ENCODE measurements at regions not wholly inside any gene's neighbourhood (a gene's known extent, or its start where the extent isn't known, plus 50 kb on each side); places are given as distances from the start of the nearest gene placed in this dataset.
"Not testable (repeated sequence)": the region's sequence is repeated elsewhere in the genome, so short reads cannot be mapped to it uniquely, and the experiment has no call there.

DNA sequence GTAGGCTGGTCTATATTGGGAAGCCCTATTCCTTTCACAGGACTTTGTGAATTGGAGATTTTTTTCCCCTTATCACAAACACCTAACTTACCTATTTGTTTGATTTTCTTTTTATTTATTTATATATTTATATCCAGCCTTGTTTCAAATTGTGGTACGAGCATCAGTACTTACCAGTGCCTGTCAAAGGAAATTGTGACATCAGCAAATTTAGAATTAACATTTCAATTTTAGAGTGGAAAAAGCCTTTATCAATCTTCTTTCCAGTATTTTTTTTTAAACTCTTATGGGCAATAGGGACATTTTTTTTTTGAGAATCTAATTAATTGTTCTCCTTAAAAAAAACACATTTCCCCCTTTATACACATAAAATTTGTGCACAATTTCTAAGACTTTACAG, 790.2 kb downstream of the PRELID2 start:
- no peaks in the 10 kb centered on the region for H3K27me3 ChIP-seq (ENCODE audit: control insufficient read depth, insufficient read depth, low read length)
- H3K4me1 ChIP-seq (ENCODE audit: control insufficient read depth, insufficient read depth, low read length): no peaks in the 10 kb centered on the region
- no peaks in the 10 kb centered on the region for H3K36me3 ChIP-seq (ENCODE audit: control insufficient read depth, insufficient read depth, low read length)
- H3K9me3 ChIP-seq (ENCODE audit: control insufficient read depth, insufficient read depth, low read length): no peaks in the 10 kb centered on the region
- no peak overlapping the region for H3K4me3 ChIP-seq (ENCODE audit: low read depth, low read length)
- H3K9ac ChIP-seq (ENCODE audit: low read depth, low read length): no peak overlapping the region

DNA sequence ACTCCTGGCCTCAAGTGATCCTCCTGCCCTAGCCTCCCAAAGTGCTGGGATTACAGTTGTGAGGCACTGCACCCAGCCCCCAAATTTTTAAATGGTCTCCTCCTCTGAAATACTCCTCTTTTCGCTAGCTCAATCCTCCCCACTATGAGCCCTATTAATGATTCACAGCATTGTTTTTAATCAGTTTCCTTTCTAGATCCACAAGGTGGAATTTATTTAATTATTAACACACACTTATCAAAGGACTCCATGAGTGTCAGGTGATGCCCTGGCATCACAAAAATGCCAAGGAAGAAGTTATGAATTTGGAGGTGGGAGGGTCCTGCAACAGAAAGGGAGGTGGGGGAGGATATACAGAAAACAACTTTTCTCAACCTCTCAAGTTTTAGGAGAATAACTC, 806.5 kb downstream of the PRELID2 start:
- no peaks in the 10 kb centered on the region for H3K36me3 ChIP-seq (ENCODE audit: control insufficient read depth, insufficient read depth, low read length)
- H3K9ac ChIP-seq (ENCODE audit: low read depth, low read length): no peak overlapping the region
- no peaks in the 10 kb centered on the region for H3K9me3 ChIP-seq (ENCODE audit: control insufficient read depth, insufficient read depth, low read length)
- no peak overlapping the region for H3K4me3 ChIP-seq (ENCODE audit: low read depth, low read length)
- H3K4me1 ChIP-seq (ENCODE audit: control insufficient read depth, insufficient read depth, low read length): no peaks in the 10 kb centered on the region
- peaks cover 6% of the 10 kb centered on the region for H3K27me3 ChIP-seq (ENCODE audit: control insufficient read depth, insufficient read depth, low read length)

- H3K36me3 ChIP-seq (ENCODE audit: control insufficient read depth, insufficient read depth, low read length): no peaks in the 10 kb centered on the region
- H3K4me3 ChIP-seq (ENCODE audit: low read depth, low read length): no peak overlapping the region
- H3K4me1 ChIP-seq (ENCODE audit: control insufficient read depth, insufficient read depth, low read length): no peaks in the 10 kb centered on the region
- H3K27me3 ChIP-seq (ENCODE audit: control insufficient read depth, insufficient read depth, low read length): peaks cover 3% of the 10 kb centered on the region
- H3K9ac ChIP-seq (ENCODE audit: low read depth, low read length): no peak overlapping the region
- H3K9me3 ChIP-seq (ENCODE audit: control insufficient read depth, insufficient read depth, low read length): no peaks in the 10 kb centered on the region
Measured at GRCh38 chr5:145027286-145027685, 807.9 kb downstream of the PRELID2 start.

DNA sequence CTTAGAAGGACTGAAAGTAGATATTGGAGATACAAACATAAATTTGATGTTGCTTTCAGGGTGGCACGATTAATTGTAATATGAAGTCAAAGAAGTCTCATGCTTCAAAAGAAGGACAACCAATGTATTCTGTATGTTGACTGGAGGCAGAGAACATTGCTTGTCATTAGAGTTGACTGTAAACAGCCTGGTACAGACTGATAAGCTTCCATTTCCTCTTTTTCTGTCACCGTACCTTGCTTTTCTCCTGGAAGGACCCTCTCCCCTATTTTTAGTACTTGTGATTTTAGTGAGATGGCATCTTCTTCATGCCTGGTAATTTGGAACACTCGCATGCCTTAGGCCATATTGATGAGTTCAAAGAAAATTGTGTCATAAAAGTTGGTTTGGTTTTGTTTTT, 809.4 kb downstream of the PRELID2 start:
- no peaks in the 10 kb centered on the region for H3K4me1 ChIP-seq (ENCODE audit: control insufficient read depth, insufficient read depth, low read length)
- H3K9me3 ChIP-seq (ENCODE audit: control insufficient read depth, insufficient read depth, low read length): no peaks in the 10 kb centered on the region
- no peak overlapping the region for H3K4me3 ChIP-seq (ENCODE audit: low read depth, low read length)
- peaks cover 3% of the 10 kb centered on the region for H3K27me3 ChIP-seq (ENCODE audit: control insufficient read depth, insufficient read depth, low read length)
- no peaks in the 10 kb centered on the region for H3K36me3 ChIP-seq (ENCODE audit: control insufficient read depth, insufficient read depth, low read length)
- H3K9ac ChIP-seq (ENCODE audit: low read depth, low read length): no peak overlapping the region

GRCh38 chr5:145015146-145015545, 820.0 kb downstream of the PRELID2 start:
- Histone ChIP-seq H3K27me3 (ENCODE audit: control insufficient read depth, insufficient read depth, low read length) (no peaks in the 10 kb centered on the region), H3K4me3 (ENCODE audit: low read depth, low read length) (no peak overlapping the region), H3K4me1 (ENCODE audit: control insufficient read depth, insufficient read depth, low read length) (peaks cover 3% of the 10 kb centered on the region), H3K9me3 (ENCODE audit: control insufficient read depth, insufficient read depth, low read length) (no peaks in the 10 kb centered on the region), H3K9ac (ENCODE audit: low read depth, low read length) (no peak overlapping the region), H3K36me3 (ENCODE audit: control insufficient read depth, insufficient read depth, low read length) (no peaks in the 10 kb centered on the region)

DNA sequence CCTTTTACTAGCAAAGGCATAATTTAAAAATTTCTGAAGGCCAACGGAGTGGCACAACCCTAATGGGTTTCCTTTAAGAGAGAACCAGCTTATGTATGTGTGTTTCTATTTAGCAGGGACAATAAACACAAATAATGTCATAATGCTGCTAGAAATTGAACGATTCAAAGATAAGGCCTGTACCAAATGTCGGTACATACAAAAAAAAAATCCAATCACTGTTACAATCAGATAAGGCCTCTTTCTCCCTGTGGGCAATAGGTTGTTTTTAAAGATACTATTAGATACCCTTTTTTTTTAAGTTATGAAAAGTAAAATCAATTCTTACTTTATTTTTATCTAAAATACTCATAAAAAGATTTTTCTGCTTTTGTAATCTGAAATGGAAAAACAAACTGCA, 821.0 kb downstream of the PRELID2 start:
- H3K9me3 ChIP-seq (ENCODE audit: control insufficient read depth, insufficient read depth, low read length): no peaks in the 10 kb centered on the region
- H3K4me1 ChIP-seq (ENCODE audit: control insufficient read depth, insufficient read depth, low read length): peaks cover 3% of the 10 kb centered on the region
- H3K4me3 ChIP-seq (ENCODE audit: low read depth, low read length): no peak overlapping the region
- no peak overlapping the region for H3K9ac ChIP-seq (ENCODE audit: low read depth, low read length)
- no peaks in the 10 kb centered on the region for H3K27me3 ChIP-seq (ENCODE audit: control insufficient read depth, insufficient read depth, low read length)
- H3K36me3 ChIP-seq (ENCODE audit: control insufficient read depth, insufficient read depth, low read length): no peaks in the 10 kb centered on the region

GRCh38 chr5:145010834-145011233, 824.3 kb downstream of the PRELID2 start:
- no peak overlapping the region for H3K9ac ChIP-seq (ENCODE audit: low read depth, low read length)
- no peaks in the 10 kb centered on the region for H3K9me3 ChIP-seq (ENCODE audit: control insufficient read depth, insufficient read depth, low read length)
- H3K27me3 ChIP-seq (ENCODE audit: control insufficient read depth, insufficient read depth, low read length): no peaks in the 10 kb centered on the region
- no peak overlapping the region for H3K4me3 ChIP-seq (ENCODE audit: low read depth, low read length)
- H3K36me3 ChIP-seq (ENCODE audit: control insufficient read depth, insufficient read depth, low read length): no peaks in the 10 kb centered on the region
- peaks cover 3% of the 10 kb centered on the region for H3K4me1 ChIP-seq (ENCODE audit: control insufficient read depth, insufficient read depth, low read length)

DNA sequence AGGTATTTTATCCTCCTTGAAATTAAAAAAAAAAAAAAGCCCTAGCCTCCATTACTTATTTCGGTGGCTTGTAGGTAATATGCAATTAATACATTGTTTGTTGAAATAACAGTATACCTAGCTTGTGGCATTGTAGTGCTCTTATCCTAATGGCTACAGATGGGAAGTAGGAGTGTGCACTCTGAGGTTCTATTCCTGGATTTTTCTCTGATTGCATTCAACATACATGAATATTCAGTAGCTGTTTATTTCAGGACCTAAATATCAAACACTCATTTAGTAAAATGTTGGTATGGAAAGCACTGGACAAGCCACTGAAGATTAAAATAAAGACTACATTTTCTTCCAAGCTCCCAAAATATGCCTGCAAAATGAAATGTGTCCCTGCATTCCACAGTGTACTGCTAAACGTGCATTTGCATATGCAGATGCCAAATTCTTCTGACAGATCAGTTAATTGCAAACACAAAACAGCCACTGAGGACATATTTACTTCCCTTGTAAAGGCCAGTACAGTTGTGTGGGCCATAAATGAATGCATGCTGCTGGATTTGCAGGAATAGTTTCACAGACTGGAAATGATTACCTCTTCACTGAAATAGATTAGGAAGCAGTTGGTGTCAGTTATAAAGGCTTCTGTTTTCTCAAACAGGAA, 826.1 kb downstream of the PRELID2 start:
- Histone ChIP-seq H3K4me3 (ENCODE audit: low read depth, low read length) (no peak overlapping the region), H3K27me3 (ENCODE audit: control insufficient read depth, insufficient read depth, low read length) (no peaks in the 10 kb centered on the region), H3K9ac (ENCODE audit: low read depth, low read length) (no peak overlapping the region), H3K9me3 (ENCODE audit: control insufficient read depth, insufficient read depth, low read length) (no peaks in the 10 kb centered on the region), H3K4me1 (ENCODE audit: control insufficient read depth, insufficient read depth, low read length) (peaks cover 3% of the 10 kb centered on the region), H3K36me3 (ENCODE audit: control insufficient read depth, insufficient read depth, low read length) (no peaks in the 10 kb centered on the region)

- H3K9me3 ChIP-seq (ENCODE audit: control insufficient read depth, insufficient read depth, low read length); H3K27me3 ChIP-seq (ENCODE audit: control insufficient read depth, insufficient read depth, low read length); H3K4me1 ChIP-seq (ENCODE audit: control insufficient read depth, insufficient read depth, low read length); H3K4me3 ChIP-seq (ENCODE audit: low read depth, low read length); H3K36me3 ChIP-seq (ENCODE audit: control insufficient read depth, insufficient read depth, low read length); H3K9ac ChIP-seq (ENCODE audit: low read depth, low read length): not testable (repeated sequence)
Measured at GRCh38 chr5:144994356-144994755, 823.7 kb downstream of the KCTD16 start.

- Histone ChIP-seq H3K27me3 (ENCODE audit: control insufficient read depth, insufficient read depth, low read length) (no peaks in the 10 kb centered on the region), H3K9me3 (ENCODE audit: control insufficient read depth, insufficient read depth, low read length) (no peaks in the 10 kb centered on the region)
Measured at GRCh38 chr5:144983101-144983500, 812.4 kb downstream of the KCTD16 start.

GRCh38 chr5:144979516-144980264, 809.0 kb downstream of the KCTD16 start:
- H3K9me3 ChIP-seq (ENCODE audit: control insufficient read depth, insufficient read depth, low read length): no peaks in the 10 kb centered on the region
- no peaks in the 10 kb centered on the region for H3K4me1 ChIP-seq (ENCODE audit: control insufficient read depth, insufficient read depth, low read length)
- no peaks in the 10 kb centered on the region for H3K27me3 ChIP-seq (ENCODE audit: control insufficient read depth, insufficient read depth, low read length)
- no peak overlapping the region for H3K4me3 ChIP-seq (ENCODE audit: low read depth, low read length)
- H3K36me3 ChIP-seq (ENCODE audit: control insufficient read depth, insufficient read depth, low read length): no peaks in the 10 kb centered on the region
- no peak overlapping the region for H3K9ac ChIP-seq (ENCODE audit: low read depth, low read length)

More at GRCh38 chr5:144983101-144983500, 812.4 kb downstream of the KCTD16 start:
- no peaks in the 10 kb centered on the region for H3K4me1 ChIP-seq (ENCODE audit: control insufficient read depth, insufficient read depth, low read length)
- no peaks in the 10 kb centered on the region for H3K36me3 ChIP-seq (ENCODE audit: control insufficient read depth, insufficient read depth, low read length)
- H3K4me3 ChIP-seq (ENCODE audit: low read depth, low read length): no peak overlapping the region
- H3K9ac ChIP-seq (ENCODE audit: low read depth, low read length): no peak overlapping the region

- H3K9me3 ChIP-seq (ENCODE audit: control insufficient read depth, insufficient read depth, low read length): no peaks in the 10 kb centered on the region
- H3K27me3 ChIP-seq (ENCODE audit: control insufficient read depth, insufficient read depth, low read length): no peaks in the 10 kb centered on the region
- H3K4me3 ChIP-seq (ENCODE audit: low read depth, low read length): no peak overlapping the region
- H3K36me3 ChIP-seq (ENCODE audit: control insufficient read depth, insufficient read depth, low read length): no peaks in the 10 kb centered on the region
- no peaks in the 10 kb centered on the region for H3K4me1 ChIP-seq (ENCODE audit: control insufficient read depth, insufficient read depth, low read length)
- H3K9ac ChIP-seq (ENCODE audit: low read depth, low read length): no peak overlapping the region
Measured at GRCh38 chr5:144972317-144972716, 801.6 kb downstream of the KCTD16 start.
